ENCODE measurements at regions not wholly inside any gene's neighbourhood (a gene's known extent, or its start where the extent isn't known, plus 50 kb on each side); places are given as distances from the start of the nearest gene placed in this dataset.

DNA sequence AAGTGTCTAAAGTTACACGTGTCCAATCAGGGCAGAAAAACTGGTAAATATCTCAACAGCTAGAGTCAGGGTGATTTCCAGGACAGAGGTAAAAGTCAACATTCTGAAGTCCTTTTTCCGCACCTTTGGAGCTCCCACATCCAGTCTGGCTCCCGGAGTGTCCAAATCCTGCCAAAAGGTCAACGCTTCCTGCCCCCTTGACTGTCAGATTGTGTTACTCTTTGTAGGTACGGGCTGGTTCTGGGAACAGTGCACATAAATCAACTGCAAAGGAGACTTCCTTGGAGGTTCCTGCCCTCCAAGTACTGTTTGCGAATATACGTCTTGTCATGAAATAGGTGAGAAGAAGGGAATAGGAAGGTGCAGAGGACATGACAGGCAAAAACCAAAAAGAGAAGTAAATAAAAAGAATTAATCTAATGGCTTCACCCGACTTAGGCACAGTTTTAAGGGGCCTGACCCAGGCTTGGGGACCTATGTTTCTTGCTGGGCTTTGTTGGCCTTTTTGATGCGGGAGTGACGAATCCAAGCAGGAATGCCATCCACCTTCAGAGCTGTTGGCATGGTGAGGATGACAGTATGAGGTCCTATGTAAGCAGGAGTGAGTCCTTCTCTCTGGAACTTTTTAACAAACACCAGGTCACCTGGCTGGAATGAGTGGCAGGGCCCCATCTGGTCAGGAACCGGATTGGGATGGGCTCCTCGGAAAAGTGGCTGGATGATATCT lies 155.4 kb downstream of the TRIM27 start:
- Histone ChIP-seq H3K27me3 (ENCODE audit: control insufficient read depth, insufficient read depth, low read length) (peaks cover 86% of the 10 kb centered on the region), H3K36me3 (ENCODE audit: control insufficient read depth in 2 of 3, insufficient read depth in 3 of 3, low read length in 3 of 3) (no peaks in the 10 kb centered on the region), H3K9me3 (ENCODE audit: control insufficient read depth in 2 of 3, insufficient read depth in 1 of 3, low read length in 3 of 3) (no peaks in the 10 kb centered on the region), H3K9ac (ENCODE audit: low read length in 3 of 3) (no peak overlapping the region), H3K4me1 (ENCODE audit: control insufficient read depth in 2 of 3, insufficient read depth in 2 of 3, low read depth in 1 of 3, low read length in 3 of 3) (no peaks in the 10 kb centered on the region), H3K27ac (ENCODE audit: low read depth in 2 of 2, low read length in 2 of 2) (no peak overlapping the region), H3K4me3 (ENCODE audit: low read length in 3 of 3) (no peak overlapping the region)
- TF ChIP-seq CTCF (IDR thresholded peaks at IDR 0.05; ENCODE audit: borderline replicate concordance, extremely low read depth, insufficient read depth), result no peak
- intact Hi-C loops (cut with DNase I), result no loop called here
- no peak for FAIRE-seq
- DNase-seq, result no peak

- Histone ChIP-seq H3K27ac (ENCODE audit: low read depth in 2 of 2, low read length in 2 of 2) (no peak overlapping the region), H3K4me1 (ENCODE audit: control insufficient read depth in 2 of 3, insufficient read depth in 2 of 3, low read depth in 1 of 3, low read length in 3 of 3) (no peaks in the 10 kb centered on the region), H3K36me3 (ENCODE audit: control insufficient read depth in 2 of 3, insufficient read depth in 3 of 3, low read length in 3 of 3) (no peaks in the 10 kb centered on the region), H3K4me3 (ENCODE audit: low read length in 3 of 3) (no peak overlapping the region), H3K9ac (ENCODE audit: low read length in 3 of 3) (no peak overlapping the region), H3K9me3 (ENCODE audit: control insufficient read depth in 2 of 3, insufficient read depth in 1 of 3, low read length in 3 of 3) (no peaks in the 10 kb centered on the region), H3K27me3 (ENCODE audit: control insufficient read depth, insufficient read depth, low read length) (peaks cover 87% of the 10 kb centered on the region)
- intact Hi-C loops (cut with DNase I), result no loop called here
- FAIRE-seq (no peak), DNase-seq (peak in 2 of 5 donors; percentile 31 to 58)
- TF ChIP-seq CTCF (IDR thresholded peaks at IDR 0.05; ENCODE audit: borderline replicate concordance, extremely low read depth, insufficient read depth), result no peak
Measured at GRCh38 chr6:28769626-28770402, 154.0 kb downstream of the TRIM27 start.

DNA sequence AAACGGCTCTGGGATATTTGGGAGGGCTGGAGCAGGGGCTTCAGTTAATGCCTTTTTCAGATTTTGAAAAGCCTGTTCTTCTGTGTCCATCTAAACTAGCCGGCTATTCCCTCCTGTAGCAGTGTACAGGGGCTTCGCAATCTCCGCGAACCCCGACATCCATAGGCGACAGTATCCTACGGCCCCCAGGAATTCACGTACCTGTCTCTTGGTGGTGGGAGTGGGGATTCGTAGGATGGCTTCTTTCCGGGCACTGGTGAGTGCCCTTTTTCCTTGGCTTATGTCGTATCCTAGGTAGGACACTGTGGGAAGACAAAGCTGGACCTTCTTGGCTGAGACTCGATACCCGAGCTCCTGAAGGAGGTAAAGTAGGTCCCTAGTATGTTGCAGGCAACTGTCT lies 153.1 kb downstream of the TRIM27 start:
- Histone ChIP-seq H3K4me1 (ENCODE audit: control insufficient read depth in 2 of 3, insufficient read depth in 2 of 3, low read depth in 1 of 3, low read length in 3 of 3) (no peaks in the 10 kb centered on the region), H3K27ac (ENCODE audit: low read depth in 2 of 2, low read length in 2 of 2) (no peak overlapping the region), H3K27me3 (ENCODE audit: control insufficient read depth, insufficient read depth, low read length) (peaks cover 86% of the 10 kb centered on the region), H3K9ac (ENCODE audit: low read length in 3 of 3) (no peak overlapping the region), H3K4me3 (ENCODE audit: low read length in 3 of 3) (no peak overlapping the region), H3K36me3 (ENCODE audit: control insufficient read depth in 2 of 3, insufficient read depth in 3 of 3, low read length in 3 of 3) (no peaks in the 10 kb centered on the region), H3K9me3 (ENCODE audit: control insufficient read depth in 2 of 3, insufficient read depth in 1 of 3, low read length in 3 of 3) (no peaks in the 10 kb centered on the region)
- no peak for FAIRE-seq
- no peak for DNase-seq
- TF ChIP-seq CTCF (IDR thresholded peaks at IDR 0.05; ENCODE audit: borderline replicate concordance, extremely low read depth, insufficient read depth), result no peak
- intact Hi-C loops (cut with DNase I), result no loop called here

All from kidney (tissue), 13 donors.